ENCODE measurements at regions not wholly inside any gene's neighbourhood (a gene's known extent, or its start where the extent isn't known, plus 50 kb on each side); places are given as distances from the start of the nearest gene placed in this dataset.
"Not testable (repeated sequence)": the region's sequence is repeated elsewhere in the genome, so short reads cannot be mapped to it uniquely, and the experiment has no call there.

GRCh38 chr14:105731221-105731985 lies 205.0 kb downstream of the TMEM121 start:
- in situ Hi-C loops (cut with MboI; ENCODE audit: low sequenced_read_pairs), result not testable (repeated sequence)

GRCh38 chr14:105733081-105734065 lies 207.0 kb downstream of the TMEM121 start:
- in situ Hi-C loops (cut with MboI; ENCODE audit: low sequenced_read_pairs), result no loop called here

GRCh38 chr14:105734241-105734640 lies 207.9 kb downstream of the TMEM121 start:
- in situ Hi-C loops (cut with MboI; ENCODE audit: low sequenced_read_pairs), result not testable (repeated sequence)

GRCh38 chr14:105736331-105736730 lies 209.9 kb downstream of the TMEM121 start:
- in situ Hi-C loops (cut with MboI; ENCODE audit: low sequenced_read_pairs), result not testable (repeated sequence)

GRCh38 chr14:105737504-105738246 lies 211.3 kb downstream of the TMEM121 start:
- in situ Hi-C loops (cut with MboI; ENCODE audit: low sequenced_read_pairs), result no loop called here

- in situ Hi-C loops (cut with MboI; ENCODE audit: low sequenced_read_pairs), result no loop called here
These were observed 212.3 kb downstream of the TMEM121 start for GRCh38 chr14:105738638-105739037.

- in situ Hi-C loops (cut with MboI; ENCODE audit: low sequenced_read_pairs), result no loop called here
These were observed 213.1 kb downstream of the TMEM121 start for GRCh38 chr14:105739331-105740102.

- in situ Hi-C loops (cut with MboI; ENCODE audit: low sequenced_read_pairs), result not testable (repeated sequence)
These were observed 213.9 kb downstream of the TMEM121 start for GRCh38 chr14:105740272-105740671.

GRCh38 chr14:105740961-105741360 lies 214.6 kb downstream of the TMEM121 start:
- in situ Hi-C loops (cut with MboI; ENCODE audit: low sequenced_read_pairs), result not testable (repeated sequence)

- in situ Hi-C loops (cut with MboI; ENCODE audit: low sequenced_read_pairs), result not testable (repeated sequence)
These were observed 215.5 kb downstream of the TMEM121 start for GRCh38 chr14:105741707-105742530.

- in situ Hi-C loops (cut with MboI; ENCODE audit: low sequenced_read_pairs), result no loop called here
These were observed 216.1 kb downstream of the TMEM121 start for GRCh38 chr14:105742531-105742848.

GRCh38 chr14:105742904-105743701 lies 216.7 kb downstream of the TMEM121 start:
- in situ Hi-C loops (cut with MboI; ENCODE audit: low sequenced_read_pairs), result not testable (repeated sequence)

GRCh38 chr14:105744213-105744787 lies 217.9 kb downstream of the TMEM121 start:
- in situ Hi-C loops (cut with MboI; ENCODE audit: low sequenced_read_pairs), result not testable (repeated sequence)

- in situ Hi-C loops (cut with MboI; ENCODE audit: low sequenced_read_pairs), result no loop called here
These were observed 219.2 kb downstream of the TMEM121 start for GRCh38 chr14:105745433-105746123.

GRCh38 chr14:105746124-105746514 lies 219.7 kb downstream of the TMEM121 start:
- in situ Hi-C loops (cut with MboI; ENCODE audit: low sequenced_read_pairs), result no loop called here

GRCh38 chr14:105746800-105747502 lies 220.6 kb downstream of the TMEM121 start:
- in situ Hi-C loops (cut with MboI; ENCODE audit: low sequenced_read_pairs), result not testable (repeated sequence)

All from HL-60/S4 (cell line).